ENCODE measurements at regions not wholly inside any gene's neighbourhood (a gene's known extent, or its start where the extent isn't known, plus 50 kb on each side); places are given as distances from the start of the nearest gene placed in this dataset.

GRCh38 chr13:47461816-47462215 is 539.3 kb downstream of the SUCLA2 start:
- DNase-seq (ENCODE audit: extremely low spot score in 2 of 2), result no peak
- Histone ChIP-seq H3K4me1 (no peaks in the 10 kb centered on the region), H3K4me3 (no peak overlapping the region), H3K9me3 (no peaks in the 10 kb centered on the region), H3K27me3 (no peaks in the 10 kb centered on the region), H3K27ac (no peak overlapping the region), H3K36me3 (no peaks in the 10 kb centered on the region)
- TF ChIP-seq POLR2AphosphoS5 (IDR thresholded peaks at IDR 0.05; ENCODE audit: insufficient read depth in 1 of 2, low read depth in 1 of 2), result no peak
- no peak for TF ChIP-seq POLR2A (IDR thresholded peaks at IDR 0.05)
- TF ChIP-seq CTCF (IDR thresholded peaks at IDR 0.05), result no peak
- intact Hi-C loops (cut with DNase I), result no loop called here

- Histone ChIP-seq H3K4me3 (no peak overlapping the region), H3K27ac (no peak overlapping the region), H3K36me3 (no peaks in the 10 kb centered on the region), H3K9me3 (no peaks in the 10 kb centered on the region), H3K27me3 (no peaks in the 10 kb centered on the region), H3K4me1 (no peaks in the 10 kb centered on the region)
- intact Hi-C loops (cut with DNase I), result no loop called here
- peak in 2 of 3 experiments; percentile 9 to 22 for TF ChIP-seq CTCF (IDR thresholded peaks at IDR 0.05)
- no peak for TF ChIP-seq POLR2A (IDR thresholded peaks at IDR 0.05)
- DNase-seq (ENCODE audit: extremely low spot score in 2 of 2), result no peak
Observed at GRCh38 chr13:47459512-47459911, 541.6 kb downstream of the SUCLA2 start.

GRCh38 chr13:47457626-47458025 is 543.4 kb downstream of the SUCLA2 start:
- H3K4me1 ChIP-seq, result no peaks in the 10 kb centered on the region
- intact Hi-C loops (cut with DNase I), result no loop called here
- H3K36me3 ChIP-seq, result no peaks in the 10 kb centered on the region
- H3K4me3 ChIP-seq, result no peak overlapping the region
- DNase-seq (ENCODE audit: extremely low spot score in 2 of 2), result no peak
- no peaks in the 10 kb centered on the region for H3K27me3 ChIP-seq
- TF ChIP-seq POLR2AphosphoS5 (IDR thresholded peaks at IDR 0.05; ENCODE audit: insufficient read depth in 1 of 2, low read depth in 1 of 2) (no peak), CTCF (IDR thresholded peaks at IDR 0.05) (no peak), POLR2A (IDR thresholded peaks at IDR 0.05) (no peak)
- H3K27ac ChIP-seq, result no peak overlapping the region
- H3K9me3 ChIP-seq, result no peaks in the 10 kb centered on the region

GRCh38 chr13:47455626-47456025 is 545.4 kb downstream of the SUCLA2 start:
- DNase-seq (ENCODE audit: extremely low spot score in 2 of 2), result no peak
- intact Hi-C loops (cut with DNase I), result no loop called here
- Histone ChIP-seq H3K27me3 (no peaks in the 10 kb centered on the region), H3K36me3 (no peaks in the 10 kb centered on the region), H3K9me3 (no peaks in the 10 kb centered on the region), H3K4me1 (no peaks in the 10 kb centered on the region), H3K27ac (no peak overlapping the region), H3K4me3 (no peak overlapping the region)
- TF ChIP-seq POLR2A (IDR thresholded peaks at IDR 0.05), result no peak
- no peak for TF ChIP-seq CTCF (IDR thresholded peaks at IDR 0.05)
- TF ChIP-seq POLR2AphosphoS5 (IDR thresholded peaks at IDR 0.05; ENCODE audit: insufficient read depth in 1 of 2, low read depth in 1 of 2), result no peak

GRCh38 chr13:47454986-47455385 is 546.1 kb downstream of the SUCLA2 start:
- Histone ChIP-seq H3K4me1 (no peaks in the 10 kb centered on the region), H3K27ac (no peak overlapping the region), H3K4me3 (no peak overlapping the region), H3K36me3 (no peaks in the 10 kb centered on the region), H3K27me3 (no peaks in the 10 kb centered on the region), H3K9me3 (no peaks in the 10 kb centered on the region)
- no peak for TF ChIP-seq POLR2AphosphoS5 (IDR thresholded peaks at IDR 0.05; ENCODE audit: insufficient read depth in 1 of 2, low read depth in 1 of 2)
- TF ChIP-seq POLR2A (IDR thresholded peaks at IDR 0.05), result no peak
- no peak for TF ChIP-seq CTCF (IDR thresholded peaks at IDR 0.05)
- intact Hi-C loops (cut with DNase I), result no loop called here
- no peak for DNase-seq (ENCODE audit: extremely low spot score in 2 of 2)

Measured in vagina (tissue), 2 donors.